ENCODE measurements at regions not wholly inside any gene's neighbourhood (a gene's known extent, or its start where the extent isn't known, plus 50 kb on each side); places are given as distances from the start of the nearest gene placed in this dataset.

GRCh38 chr5:130715541-130715940 is 449.5 kb downstream of the HINT1 start:
- Histone ChIP-seq H3K27ac (no peak overlapping the region), H3K4me1 (no peaks in the 10 kb centered on the region), H3K36me3 (no peaks in the 10 kb centered on the region), H3K9me3 (no peaks in the 10 kb centered on the region), H3K4me3 (no peak overlapping the region), H3K27me3 (no peaks in the 10 kb centered on the region)
- DNase-seq: no peak
- intact Hi-C loops (cut with DNase I; ENCODE audit: low total_unique reads): no loop called here
- TF ChIP-seq, protein P1, sequence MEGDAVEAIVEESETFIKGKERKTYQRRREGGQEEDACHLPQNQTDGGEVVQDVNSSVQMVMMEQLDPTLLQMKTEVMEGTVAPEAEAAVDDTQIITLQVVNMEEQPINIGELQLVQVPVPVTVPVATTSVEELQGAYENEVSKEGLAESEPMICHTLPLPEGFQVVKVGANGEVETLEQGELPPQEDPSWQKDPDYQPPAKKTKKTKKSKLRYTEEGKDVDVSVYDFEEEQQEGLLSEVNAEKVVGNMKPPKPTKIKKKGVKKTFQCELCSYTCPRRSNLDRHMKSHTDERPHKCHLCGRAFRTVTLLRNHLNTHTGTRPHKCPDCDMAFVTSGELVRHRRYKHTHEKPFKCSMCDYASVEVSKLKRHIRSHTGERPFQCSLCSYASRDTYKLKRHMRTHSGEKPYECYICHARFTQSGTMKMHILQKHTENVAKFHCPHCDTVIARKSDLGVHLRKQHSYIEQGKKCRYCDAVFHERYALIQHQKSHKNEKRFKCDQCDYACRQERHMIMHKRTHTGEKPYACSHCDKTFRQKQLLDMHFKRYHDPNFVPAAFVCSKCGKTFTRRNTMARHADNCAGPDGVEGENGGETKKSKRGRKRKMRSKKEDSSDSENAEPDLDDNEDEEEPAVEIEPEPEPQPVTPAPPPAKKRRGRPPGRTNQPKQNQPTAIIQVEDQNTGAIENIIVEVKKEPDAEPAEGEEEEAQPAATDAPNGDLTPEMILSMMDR (IDR thresholded peaks at IDR 0.05): no peak
- TF ChIP-seq POLR2A (IDR thresholded peaks at IDR 0.05): no peak

DNA sequence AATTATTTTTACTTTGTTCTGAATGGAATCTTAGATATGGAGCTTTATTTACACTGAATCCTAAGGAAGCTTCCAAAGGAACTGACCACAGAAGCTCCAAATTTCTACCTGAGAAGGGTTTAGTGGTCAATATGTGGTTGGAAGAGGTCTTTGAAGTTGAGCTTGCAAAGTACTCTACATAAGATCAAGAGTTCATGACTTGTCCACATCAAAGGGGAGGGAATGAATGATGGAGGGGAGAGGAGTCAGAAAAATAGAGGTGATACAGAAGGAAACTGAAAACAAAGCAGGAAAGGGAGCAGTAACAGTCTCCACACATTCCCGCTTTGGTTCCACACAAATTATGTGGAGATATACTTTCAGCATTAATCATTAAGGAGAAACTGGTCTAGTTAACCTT is 450.9 kb downstream of the HINT1 start:
- no peak overlapping the region for H3K27ac ChIP-seq
- no peaks in the 10 kb centered on the region for H3K27me3 ChIP-seq
- no peak for TF ChIP-seq POLR2A (IDR thresholded peaks at IDR 0.05)
- TF ChIP-seq, protein P1 (IDR thresholded peaks at IDR 0.05): no peak
- no peaks in the 10 kb centered on the region for H3K36me3 ChIP-seq
- intact Hi-C loops (cut with DNase I; ENCODE audit: low total_unique reads): no loop called here
- DNase-seq: no peak
- H3K4me1 ChIP-seq: no peaks in the 10 kb centered on the region
- no peaks in the 10 kb centered on the region for H3K9me3 ChIP-seq
- H3K4me3 ChIP-seq: no peak overlapping the region

DNA sequence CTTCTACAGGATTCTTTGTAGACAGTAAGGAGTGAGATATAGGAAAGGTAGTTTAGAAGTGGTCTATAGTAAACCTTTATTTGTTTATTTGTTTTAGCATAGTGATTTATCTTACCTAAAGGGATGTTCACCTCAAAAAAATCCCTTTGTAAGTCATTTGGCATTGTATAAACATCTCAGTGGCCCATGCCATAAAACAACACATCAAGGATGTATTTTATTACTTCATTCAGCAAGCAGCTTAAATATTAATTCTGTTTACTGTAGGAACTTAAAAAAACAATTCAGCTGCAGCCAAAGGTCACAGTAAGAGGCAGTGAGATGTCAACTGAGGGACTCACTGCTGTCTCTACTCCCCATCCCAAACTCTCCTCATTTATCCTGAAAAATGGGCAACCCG is 452.7 kb downstream of the HINT1 start:
- no peak overlapping the region for H3K4me3 ChIP-seq
- intact Hi-C loops (cut with DNase I; ENCODE audit: low total_unique reads): no loop called here

DNA sequence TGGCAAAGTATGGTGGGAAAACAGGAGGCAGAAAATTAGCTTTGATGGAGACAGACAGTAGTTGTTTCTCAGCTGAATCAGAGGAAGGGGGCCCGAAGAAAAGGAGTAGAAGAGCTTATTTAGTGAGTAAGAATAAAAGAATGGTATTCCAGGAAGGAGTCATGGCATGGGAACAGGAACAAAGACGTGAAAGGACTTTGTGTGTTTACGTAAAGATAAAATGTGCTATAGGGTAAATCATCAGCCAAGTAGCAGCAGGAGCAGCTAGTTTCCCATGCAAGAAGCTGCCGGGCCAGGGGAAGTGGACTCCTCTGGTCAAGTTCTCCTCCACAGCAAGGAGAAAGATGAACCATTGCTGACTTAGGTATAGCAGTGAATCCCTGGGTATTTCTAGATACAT is 454.5 kb downstream of the HINT1 start:
- DNase-seq: no peak
- Histone ChIP-seq H3K36me3 (no peaks in the 10 kb centered on the region), H3K4me1 (no peaks in the 10 kb centered on the region), H3K4me3 (no peak overlapping the region), H3K27ac (no peak overlapping the region), H3K9me3 (no peaks in the 10 kb centered on the region), H3K27me3 (no peaks in the 10 kb centered on the region)
- intact Hi-C loops (cut with DNase I; ENCODE audit: low total_unique reads): no loop called here
- no peak for TF ChIP-seq POLR2A (IDR thresholded peaks at IDR 0.05)
- TF ChIP-seq, protein P1 (IDR thresholded peaks at IDR 0.05): no peak

More for the DNA sequence above, 452.7 kb downstream of the HINT1 start:
- H3K36me3 ChIP-seq: no peaks in the 10 kb centered on the region
- DNase-seq: no peak
- no peaks in the 10 kb centered on the region for H3K4me1 ChIP-seq
- H3K27ac ChIP-seq: no peak overlapping the region
- H3K9me3 ChIP-seq: no peaks in the 10 kb centered on the region
- TF ChIP-seq, protein P1 (IDR thresholded peaks at IDR 0.05): no peak
- TF ChIP-seq POLR2A (IDR thresholded peaks at IDR 0.05): no peak
- no peaks in the 10 kb centered on the region for H3K27me3 ChIP-seq

- no peaks in the 10 kb centered on the region for H3K27me3 ChIP-seq
- H3K27ac ChIP-seq: no peak overlapping the region
- no peak overlapping the region for H3K4me3 ChIP-seq
- no peak for TF ChIP-seq POLR2A (IDR thresholded peaks at IDR 0.05)
- TF ChIP-seq, protein P1 (IDR thresholded peaks at IDR 0.05): no peak
- intact Hi-C loops (cut with DNase I; ENCODE audit: low total_unique reads): no loop called here
- H3K4me1 ChIP-seq: no peaks in the 10 kb centered on the region
- H3K9me3 ChIP-seq: no peaks in the 10 kb centered on the region
- no peaks in the 10 kb centered on the region for H3K36me3 ChIP-seq
- DNase-seq: no peak
Measured at GRCh38 chr5:130708754-130709153, 456.3 kb downstream of the HINT1 start.

Measured in uterus (tissue), 3 donors.